Endothelial cell of hepatic sinusoid (primary cell): ENCODE measurements at regions not wholly inside any gene's neighbourhood (a gene's known extent, or its start where the extent isn't known, plus 50 kb on each side); places are given as distances from the start of the nearest gene placed in this dataset.
"Not testable (repeated sequence)": the region's sequence is repeated elsewhere in the genome, so short reads cannot be mapped to it uniquely, and the experiment has no call there.

Experiments
- in situ Hi-C: cut with HindIII; loops from 2 replicates; pipeline ENCODE4 v1.10.0; 2017; ENCODE audit warnings: low sequenced_read_pairs

DNA sequence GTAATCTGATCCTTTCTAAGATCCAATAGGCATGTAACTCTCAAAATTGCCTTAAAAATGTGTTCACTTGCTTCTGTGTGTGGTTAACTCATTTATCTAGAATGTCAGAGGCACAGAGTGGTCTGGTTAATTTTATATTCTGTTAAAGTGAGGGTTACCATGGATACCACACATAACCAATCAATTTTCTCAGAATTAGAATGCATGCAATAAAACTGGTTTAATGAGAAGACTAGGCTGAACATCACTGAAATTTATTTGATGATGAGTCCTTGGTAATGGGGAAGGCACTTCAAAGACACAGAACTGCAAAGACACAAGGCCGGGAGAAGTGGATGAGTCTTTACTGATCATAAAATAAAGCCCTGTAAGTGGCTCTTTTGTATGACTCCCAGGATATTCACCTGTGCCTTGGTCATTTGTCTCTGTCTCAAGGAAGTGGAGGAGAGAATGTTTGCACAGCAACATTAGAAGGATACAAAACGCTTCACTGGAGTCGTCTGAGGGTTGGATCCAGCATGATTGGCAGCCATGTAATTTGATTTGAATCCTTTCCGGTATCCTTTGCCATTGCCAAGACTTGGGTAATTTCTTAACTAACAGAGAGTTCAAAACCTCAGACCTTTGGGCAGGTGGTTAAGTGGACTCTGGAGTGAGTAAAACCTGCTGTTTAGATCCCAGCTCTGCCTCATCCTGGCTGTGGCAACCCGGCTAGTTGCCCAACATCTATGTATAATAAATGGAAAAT, 94.0 kb upstream of the RBPJ start:
- in situ Hi-C loops = no loop called here

DNA sequence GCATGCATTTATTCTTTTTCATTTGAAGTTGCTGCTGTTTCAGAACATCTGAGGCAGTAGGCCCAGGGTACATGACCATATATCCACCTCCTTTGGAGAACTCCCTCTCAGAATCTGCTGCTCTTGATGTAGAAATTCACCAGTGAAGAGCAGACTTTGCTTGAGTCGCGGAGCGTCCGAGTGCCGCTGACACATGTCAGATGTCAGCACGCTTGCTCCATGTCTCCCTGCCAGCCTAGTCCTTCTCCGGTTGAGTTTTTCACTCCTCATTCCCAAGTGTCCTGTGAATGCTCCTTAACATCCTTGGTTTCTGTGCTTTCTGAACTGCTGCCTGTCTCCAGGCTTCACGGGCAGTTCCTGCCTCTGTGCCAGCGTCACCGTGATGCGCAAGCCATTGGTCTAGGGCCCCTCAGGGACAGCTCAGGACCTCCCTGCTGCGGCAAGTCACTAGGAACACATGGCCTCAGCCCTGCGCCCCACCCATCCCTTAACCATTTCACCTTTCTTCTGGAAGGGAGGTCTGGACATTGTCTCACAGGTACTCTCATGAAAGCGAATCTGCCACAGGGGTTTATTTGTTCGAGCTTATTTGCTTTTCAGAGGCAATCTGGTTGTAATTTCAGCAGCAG, 93.1 kb upstream of the RBPJ start:
- in situ Hi-C loops = no loop called here

DNA sequence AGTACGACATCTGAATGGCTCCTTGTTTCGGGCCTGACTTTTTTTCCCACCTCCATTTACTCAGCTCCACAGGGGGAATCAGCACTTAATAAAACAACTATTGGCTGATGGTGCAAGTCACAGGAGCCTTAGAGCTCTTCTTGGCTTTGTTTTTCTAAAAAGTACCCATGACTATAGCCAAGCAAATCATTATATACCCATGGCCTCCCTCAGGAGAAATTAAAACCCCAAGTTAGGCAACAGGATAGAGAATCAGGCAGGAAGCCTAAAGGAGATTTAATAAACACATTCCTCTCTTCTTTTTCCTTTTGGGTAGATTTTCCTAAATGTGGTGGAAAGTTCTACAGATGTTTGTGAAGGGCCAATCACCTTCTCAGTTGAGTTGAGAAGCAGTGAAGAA, 91.9 kb upstream of the RBPJ start:
- in situ Hi-C loops = no loop called here

DNA sequence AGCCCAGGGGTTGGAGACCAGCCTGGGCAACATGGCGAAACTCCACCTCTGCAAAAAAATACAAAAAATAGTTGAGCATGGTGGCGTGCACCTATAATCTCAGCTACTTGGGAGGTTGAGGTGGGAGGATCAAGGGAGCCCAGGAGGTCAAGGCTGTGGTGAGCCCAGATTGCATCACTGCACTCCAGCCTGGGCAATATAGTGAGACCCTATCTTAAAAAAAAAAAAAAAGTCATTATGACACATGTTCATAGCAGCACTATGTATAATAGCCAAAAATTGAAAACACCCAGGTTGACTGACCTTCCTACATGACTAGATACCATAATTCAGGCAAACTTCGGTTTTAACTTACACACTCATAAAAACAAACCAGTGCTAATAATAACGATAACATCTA, 90.8 kb upstream of the RBPJ start:
- in situ Hi-C loops = no loop called here

DNA sequence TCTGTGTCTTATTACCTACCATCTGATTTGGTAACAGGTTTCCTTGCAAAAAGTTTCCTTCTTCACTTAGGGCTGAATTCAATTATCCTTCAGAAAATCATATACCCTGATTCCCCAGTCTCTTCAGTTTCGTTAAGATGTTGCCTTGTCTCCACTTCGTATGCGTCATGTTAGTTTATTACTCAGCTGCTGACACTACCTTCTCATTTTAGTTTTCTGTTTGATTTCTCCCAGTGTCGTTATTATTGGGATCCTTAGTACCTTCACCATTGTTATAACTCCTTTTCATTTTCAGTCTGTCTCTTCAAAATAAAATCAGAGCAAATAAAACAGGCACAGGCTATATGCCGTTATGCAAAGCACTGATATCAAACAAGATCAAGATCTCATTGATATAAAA, 87.5 kb upstream of the RBPJ start:
- in situ Hi-C loops = no loop called here

DNA sequence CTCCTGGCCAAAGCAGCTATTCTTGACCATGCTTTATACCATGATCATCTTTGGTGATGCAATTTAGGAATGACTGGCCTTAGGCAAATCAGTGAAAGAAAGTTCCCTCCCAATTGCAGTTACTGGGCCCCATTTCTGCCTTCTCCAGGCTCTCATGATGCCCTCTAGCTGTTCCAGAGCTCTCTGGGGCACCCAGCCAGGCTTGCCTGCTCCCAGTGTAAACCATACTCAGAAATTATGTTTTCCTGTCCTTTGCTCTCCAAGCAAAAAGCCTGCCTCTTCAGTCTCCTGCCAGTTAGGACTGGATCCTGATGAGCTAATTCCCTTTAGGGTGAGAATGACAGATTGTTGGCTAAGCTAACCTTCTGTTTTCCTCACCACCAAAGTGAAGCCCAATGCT, 85.3 kb upstream of the RBPJ start:
- in situ Hi-C loops = no loop called here

DNA sequence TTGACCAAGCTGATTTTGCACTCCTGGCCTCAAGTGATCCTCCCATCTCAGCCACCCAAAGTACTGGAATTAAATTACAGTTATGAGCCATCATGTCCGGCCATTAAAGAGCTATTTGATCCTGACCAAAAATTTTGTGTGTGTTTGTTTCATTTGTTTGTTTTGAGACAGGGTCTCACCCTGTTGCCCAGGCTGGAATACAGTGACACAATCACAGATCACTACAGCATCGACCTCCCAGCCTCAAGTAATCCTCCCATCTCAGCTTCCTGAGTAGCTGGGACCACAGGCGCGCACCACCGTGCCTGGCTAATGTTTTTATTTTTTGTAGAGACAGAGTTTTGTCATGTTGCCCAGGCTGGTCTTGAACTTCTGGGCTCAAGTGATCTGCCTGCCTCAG, 82.9 kb upstream of the RBPJ start:
- in situ Hi-C loops = no loop called here

DNA sequence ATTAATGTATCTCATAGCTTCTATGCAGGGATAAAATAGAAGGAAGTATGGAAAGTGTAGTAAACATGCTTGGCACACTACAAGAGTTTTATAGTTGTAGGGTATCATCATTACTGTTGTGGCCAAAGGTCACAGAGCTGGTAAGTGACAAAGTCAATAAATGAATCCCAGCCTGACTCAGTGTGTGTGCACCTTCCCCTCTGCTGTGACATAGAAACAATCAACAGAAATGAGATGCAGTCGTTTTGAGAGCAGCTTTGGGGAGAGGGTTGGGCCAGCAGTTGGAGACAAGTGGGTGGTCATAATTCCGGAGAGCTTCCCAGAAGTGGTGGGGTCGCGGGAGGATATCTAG, 82.4 kb upstream of the RBPJ start:
- in situ Hi-C loops = no loop called here

DNA sequence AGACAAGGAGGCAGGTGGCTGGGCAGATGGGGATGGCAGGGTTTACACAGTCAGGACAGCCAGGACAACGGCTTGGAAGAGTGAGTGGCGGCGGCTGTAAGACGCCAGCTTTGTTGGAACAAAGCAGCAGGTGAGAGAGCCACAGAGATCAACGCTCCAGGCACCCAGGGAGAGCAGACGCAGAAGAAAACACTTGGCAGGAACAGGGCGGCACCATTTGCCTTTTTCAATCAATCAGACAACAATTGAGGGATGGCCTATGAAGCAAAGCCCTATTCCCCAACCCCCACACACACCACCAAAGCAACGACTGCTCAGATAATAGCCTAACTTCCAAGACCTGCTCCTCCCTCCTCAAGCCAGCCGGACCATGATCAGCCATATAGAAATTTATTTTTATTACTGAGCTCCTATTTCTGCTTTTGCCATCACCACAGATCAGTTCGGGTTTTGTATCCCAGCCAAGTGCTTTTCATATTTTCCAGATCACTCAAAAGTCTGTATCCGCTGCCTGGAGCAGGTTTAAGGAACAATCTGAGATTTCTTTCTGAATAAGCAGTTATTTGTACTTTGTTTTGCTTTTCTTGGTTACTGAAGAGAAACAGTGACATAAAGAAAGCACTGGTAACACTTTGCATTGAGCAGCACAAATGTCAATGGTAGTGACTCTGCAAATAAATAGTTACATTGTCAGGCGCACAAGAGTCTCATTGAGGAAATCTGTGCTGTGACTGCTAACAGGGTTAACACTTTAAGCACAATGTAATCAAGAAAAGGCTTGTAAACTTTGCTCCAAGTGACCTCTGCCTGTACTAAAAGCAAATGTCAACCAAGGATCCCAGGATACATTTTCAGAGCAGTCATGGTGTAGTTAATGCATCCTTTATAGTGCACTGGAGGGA, 81.8 kb upstream of the RBPJ start:
- in situ Hi-C loops = no loop called here

DNA sequence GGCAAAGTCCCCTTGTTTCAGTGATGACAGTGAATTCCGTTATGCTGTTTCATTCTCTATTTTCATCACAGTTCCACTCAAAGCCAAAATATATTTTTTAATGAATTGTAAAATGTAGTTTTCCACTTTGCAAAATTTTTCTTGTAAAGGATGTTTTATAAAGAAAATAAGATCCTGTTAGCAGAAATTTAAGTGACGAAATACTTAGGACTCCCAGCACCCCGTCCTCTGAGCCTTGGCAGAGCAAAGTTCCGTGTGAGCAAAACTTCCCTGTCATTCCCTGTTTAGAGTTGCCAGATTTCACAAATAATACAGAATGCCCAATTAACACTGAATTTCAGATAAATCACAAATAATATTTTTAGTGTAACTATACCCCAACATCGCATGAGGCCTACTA, 81.0 kb upstream of the RBPJ start:
- in situ Hi-C loops = no loop called here

DNA sequence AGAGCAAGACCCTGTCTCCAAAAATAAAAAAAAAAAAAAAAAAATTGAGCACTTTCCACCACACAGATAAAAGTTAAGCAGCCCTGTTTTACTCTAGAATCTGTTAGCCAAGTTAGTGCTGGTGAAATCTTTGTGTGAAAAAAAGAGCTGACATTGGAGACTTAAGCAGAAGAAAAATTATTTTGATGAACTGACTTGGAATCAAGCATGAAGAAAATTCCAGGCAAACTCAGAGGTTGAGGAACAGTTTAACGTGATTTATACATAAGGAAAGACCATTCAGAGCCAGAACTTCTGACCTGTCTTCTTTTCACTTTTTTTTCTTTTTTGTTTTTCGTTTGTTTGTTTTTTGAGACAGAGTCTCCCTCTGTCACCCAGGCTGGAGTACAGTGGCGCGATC, 79.6 kb upstream of the RBPJ start:
- in situ Hi-C loops = no loop called here

DNA sequence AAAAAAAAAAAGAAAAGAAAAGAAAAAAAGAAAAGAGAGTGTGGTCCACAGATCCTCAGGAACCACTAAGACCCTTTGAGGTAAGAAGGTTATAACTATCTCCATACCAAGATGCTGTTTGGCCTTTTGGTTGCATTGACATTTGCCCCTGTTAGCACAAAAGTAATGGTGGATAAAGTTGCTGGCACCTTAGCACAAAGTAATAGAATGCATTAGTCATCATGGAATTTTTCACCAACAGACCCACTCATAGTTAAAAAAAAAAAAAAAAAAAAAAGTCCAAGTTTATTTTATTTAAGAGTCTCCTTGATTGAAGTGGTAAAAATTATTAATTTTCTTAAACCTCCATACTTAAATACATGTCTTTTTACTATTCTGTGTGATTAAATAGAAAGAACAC, 78.4 kb upstream of the RBPJ start:
- in situ Hi-C loops = no loop called here

DNA sequence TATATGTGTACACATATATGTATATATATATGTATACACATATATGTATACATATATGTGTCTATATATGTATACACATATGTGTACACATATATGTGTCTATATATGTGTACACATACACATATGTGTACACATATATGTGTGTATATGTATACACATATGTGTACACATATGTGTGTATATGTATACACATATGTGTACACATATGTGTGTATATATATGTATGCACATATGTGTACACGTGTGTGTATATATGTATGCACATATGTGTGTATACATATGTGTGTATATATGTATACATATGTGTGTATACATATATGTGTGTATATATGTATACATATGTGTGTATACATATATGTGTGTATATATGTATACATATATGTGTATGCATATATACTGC, 76.7 kb upstream of the RBPJ start:
- in situ Hi-C loops = not testable (repeated sequence)

DNA sequence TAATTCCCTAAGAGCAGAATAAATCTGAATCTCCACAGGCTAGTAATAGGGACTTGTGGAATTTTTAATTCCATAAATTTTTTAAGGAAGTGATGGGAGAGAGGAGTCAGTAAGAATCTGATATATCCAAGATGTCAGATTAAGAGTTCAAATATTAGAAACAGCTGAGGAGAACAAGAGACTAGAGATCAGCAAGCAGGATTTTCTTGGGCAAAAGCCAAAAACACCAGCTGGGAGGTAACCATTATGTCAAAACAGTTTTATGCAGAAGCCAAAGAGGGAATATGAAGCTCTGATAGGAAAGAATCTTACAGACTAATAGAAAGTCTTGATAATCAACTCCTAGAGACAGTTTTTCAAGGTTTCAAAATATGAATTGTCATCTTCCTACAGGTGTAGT, 72.2 kb upstream of the RBPJ start:
- in situ Hi-C loops = no loop called here

DNA sequence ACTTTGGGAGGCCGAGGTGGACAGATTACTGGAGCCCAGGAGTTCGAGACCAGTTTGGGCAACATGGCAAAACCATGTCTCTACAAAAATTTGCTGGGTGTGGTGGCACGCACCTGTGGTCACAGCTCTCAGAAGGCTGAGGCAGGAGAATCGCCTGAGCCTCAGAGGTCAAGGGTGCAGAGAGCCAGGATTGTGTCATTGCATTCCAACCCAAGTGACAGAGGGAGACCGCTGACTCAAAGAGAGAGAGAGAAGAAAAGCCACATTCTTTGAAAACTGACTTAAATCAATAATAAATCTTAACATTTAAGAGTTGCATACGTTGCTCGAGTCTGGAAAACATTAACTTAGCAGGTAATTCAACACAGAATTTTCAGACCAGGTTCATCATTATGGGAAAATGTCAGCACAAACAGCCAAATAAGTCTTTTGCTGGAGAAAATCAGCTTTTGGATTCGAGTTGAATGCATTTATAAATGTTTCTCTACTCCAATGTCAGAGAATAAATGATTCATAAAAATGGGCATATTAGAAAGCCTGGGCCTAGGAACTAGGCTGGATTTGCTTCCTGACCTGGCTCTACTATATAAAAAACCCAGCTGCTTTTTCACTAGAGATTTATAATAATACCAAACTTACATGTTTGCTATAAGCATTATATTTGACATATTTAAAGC, 68.3 kb upstream of the RBPJ start:
- in situ Hi-C loops = no loop called here

DNA sequence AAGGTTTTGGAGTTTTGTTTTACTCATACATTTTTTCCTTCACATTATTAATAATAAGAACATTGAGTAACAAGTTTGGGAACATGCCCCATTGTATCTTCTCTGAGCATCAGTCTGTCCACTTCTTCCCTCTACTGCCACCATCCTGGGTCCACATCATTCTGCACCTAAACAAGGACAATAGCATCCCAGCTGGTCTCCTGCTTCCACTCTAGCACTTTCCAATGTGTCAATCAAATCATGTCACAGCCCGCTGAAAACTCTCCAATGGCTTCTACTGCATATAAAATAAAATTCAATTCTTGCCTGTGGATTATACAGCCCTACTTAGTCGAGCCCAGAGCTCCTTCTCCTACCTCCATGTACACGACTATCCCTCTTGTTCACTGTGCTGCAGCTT, 66.8 kb upstream of the RBPJ start:
- in situ Hi-C loops = no loop called here

DNA sequence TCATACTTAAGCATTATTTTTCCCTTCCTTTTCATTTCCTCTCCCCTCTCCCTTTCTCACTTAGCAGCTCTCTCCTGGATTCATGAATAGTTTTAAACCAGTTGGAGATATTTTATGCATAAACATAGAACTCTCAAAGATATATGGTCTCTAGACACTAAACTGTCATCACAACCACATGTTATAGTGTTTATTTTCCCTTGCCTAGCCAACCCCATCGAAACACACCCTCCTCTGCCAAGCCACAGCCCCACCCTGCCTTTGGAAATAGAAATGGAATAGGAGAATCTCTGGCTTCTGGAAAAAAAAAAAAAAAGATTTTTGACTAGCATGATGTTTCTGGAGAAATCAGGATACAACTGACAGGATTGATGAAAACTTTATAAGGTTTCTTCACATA, 64.8 kb upstream of the RBPJ start:
- in situ Hi-C loops = no loop called here

DNA sequence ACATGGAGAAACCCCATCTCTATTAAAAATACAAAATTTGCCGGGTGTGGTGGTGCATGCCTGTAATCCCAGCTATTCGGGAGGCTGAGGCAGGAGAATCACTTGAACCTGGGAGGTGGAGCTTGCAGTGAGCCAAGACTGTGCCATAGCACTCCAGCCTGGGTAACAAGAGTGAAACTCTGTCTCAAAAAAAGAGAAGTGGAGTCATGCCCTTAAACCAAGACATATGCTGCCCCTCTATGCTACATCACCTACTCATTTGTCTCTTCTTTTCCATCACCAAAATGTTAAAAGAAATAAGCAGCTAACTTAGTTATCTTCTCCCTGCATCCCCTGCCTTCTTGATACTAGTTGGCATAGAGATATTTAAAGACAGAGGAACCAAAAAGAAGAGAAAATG, 63.4 kb upstream of the RBPJ start:
- in situ Hi-C loops = not testable (repeated sequence)

DNA sequence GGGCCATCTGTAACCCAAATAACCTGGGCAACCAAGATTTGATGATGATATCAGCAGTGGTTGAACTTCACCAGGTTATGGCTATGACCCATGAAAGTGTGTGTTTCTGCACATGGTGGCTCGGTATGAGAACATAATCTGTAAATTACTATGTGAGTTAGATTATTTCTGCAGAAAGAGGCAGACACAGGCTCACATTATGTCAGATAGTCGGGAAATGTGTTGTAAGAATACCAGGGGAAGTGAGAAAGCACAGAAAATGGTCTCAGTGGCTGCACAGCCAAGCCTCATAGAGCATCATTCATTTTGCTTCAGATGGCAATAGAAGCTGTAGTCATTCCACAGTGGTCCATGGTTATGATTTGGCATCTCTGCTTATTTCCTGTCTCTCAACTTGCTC, 63.0 kb upstream of the RBPJ start:
- in situ Hi-C loops = no loop called here

DNA sequence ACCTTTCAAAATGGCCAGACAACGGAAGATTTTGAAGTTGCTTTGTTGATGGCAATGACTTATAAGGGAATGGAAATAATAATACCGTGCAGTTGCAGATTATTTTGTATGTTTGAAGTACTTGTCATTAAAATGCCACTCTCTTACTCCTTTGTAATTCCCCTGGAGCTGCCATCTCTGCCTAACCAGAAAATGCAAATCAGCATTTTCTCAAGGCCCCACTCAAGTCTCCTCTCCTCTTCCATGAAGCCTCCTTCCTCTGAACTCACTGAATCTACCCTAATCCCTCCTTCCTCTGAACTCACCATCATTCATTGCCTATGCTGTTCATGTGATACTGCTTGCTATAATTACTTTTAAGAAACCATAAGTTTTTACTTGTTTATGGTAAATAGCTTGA, 60.2 kb upstream of the RBPJ start:
- in situ Hi-C loops = no loop called here

DNA sequence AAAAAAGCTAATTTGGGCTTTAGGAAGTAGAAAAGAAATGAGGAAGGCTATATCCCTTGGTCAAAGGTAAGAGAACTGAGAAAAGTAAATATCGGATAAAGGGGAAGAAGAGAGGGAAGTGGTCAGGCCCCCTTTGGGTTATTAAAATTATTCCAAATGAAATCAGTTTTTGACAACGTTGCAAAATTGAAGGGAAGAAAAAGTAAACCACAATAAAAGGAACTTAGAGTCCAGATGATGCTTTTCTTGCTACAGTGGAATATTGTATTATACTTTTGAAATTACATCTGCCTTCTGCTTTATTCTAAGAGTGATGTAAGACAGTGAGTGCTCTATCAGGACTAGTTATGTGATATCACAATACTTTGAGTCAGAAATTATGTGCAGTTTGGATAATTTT, 59.4 kb upstream of the RBPJ start:
- in situ Hi-C loops = no loop called here

DNA sequence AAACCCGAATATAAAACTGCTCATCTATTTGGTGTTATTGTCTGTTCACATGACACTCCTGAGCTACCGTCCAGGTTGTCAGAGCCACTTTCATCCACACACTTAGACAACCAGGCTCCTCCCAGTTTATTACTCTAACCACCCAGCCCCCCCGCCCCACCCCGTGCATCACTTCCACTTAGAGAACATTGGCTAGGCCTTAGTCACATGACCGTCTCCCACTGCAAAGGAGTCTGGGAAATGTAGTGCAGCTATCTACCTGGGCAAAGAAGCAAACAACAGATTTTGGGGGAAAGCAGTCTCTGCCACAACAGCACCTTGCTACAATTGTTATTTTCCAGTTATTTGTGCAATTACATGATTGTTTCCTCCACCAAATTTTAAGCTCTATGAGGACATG, 57.6 kb upstream of the RBPJ start:
- in situ Hi-C loops = no loop called here
